Adrenal gland (tissue), 5 donors: ENCODE measurements at regions not wholly inside any gene's neighbourhood (a gene's known extent, or its start where the extent isn't known, plus 50 kb on each side); places are given as distances from the start of the nearest gene placed in this dataset.

Source experiments
- POLR2A ChIP-seq, 2 donors: fragments of 450-650 bp; IDR thresholded peaks; one replicate each; pipeline ENCODE4 v1.6.1; 2017; ENCODE audit warnings: antibody characterized with exemption in 2 of 2, mild to moderate bottlenecking in 2 of 2, moderate library complexity in 1 of 2
- TF ChIP-seq, protein P1 (sequence below), 6 experiments: fragments of 450-650 bp in 4 of 6; fragments of 200-600 bp in 2 of 6; sonication (generic) in 1 of 6; IDR thresholded peaks; 1 replicate in 5 of 6; 2 replicates in 1 of 6; pipeline versions ENCODE4 v1.5.1 to v1.8.0; 2016 to 2021; ENCODE audit warnings: antibody characterized with exemption in 6 of 6, mild to moderate bottlenecking in 2 of 6, moderate library complexity in 1 of 6
- donor health status: DM: no; HTN: no; CAD: no.

DNA sequence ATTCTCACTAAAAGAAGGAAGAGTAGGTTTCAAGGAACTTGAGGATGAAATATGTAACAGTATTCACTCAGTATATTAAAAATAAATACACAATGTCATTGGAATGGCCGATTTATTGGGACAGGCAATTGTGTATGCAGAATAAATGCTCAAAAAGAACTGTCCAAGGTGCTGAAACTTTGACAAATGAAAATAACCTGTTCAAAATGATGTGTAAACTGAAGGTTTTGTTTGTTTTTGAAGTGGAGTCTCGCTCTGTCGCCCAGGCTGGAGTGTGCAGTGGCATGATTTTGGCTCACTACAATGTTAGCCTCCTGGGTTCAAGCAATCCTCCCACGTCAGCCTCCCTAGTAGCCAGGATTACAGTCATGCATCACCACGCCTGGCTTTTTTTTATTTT, 318.7 kb upstream of the RBFOX1 start:
- TF ChIP-seq, protein P1, sequence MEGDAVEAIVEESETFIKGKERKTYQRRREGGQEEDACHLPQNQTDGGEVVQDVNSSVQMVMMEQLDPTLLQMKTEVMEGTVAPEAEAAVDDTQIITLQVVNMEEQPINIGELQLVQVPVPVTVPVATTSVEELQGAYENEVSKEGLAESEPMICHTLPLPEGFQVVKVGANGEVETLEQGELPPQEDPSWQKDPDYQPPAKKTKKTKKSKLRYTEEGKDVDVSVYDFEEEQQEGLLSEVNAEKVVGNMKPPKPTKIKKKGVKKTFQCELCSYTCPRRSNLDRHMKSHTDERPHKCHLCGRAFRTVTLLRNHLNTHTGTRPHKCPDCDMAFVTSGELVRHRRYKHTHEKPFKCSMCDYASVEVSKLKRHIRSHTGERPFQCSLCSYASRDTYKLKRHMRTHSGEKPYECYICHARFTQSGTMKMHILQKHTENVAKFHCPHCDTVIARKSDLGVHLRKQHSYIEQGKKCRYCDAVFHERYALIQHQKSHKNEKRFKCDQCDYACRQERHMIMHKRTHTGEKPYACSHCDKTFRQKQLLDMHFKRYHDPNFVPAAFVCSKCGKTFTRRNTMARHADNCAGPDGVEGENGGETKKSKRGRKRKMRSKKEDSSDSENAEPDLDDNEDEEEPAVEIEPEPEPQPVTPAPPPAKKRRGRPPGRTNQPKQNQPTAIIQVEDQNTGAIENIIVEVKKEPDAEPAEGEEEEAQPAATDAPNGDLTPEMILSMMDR (IDR thresholded peaks at IDR 0.05): no peak
- TF ChIP-seq POLR2A (IDR thresholded peaks at IDR 0.05): no peak
